ENCODE measurements at regions not wholly inside any gene's neighbourhood (a gene's known extent, or its start where the extent isn't known, plus 50 kb on each side); places are given as distances from the start of the nearest gene placed in this dataset.
"Not testable (repeated sequence)": the region's sequence is repeated elsewhere in the genome, so short reads cannot be mapped to it uniquely, and the experiment has no call there.

GRCh38 chr13:24938966-24939365 is 157.0 kb upstream of the PABPC3 start:
- no peaks in the 10 kb centered on the region for H3K4me1 ChIP-seq (ENCODE audit: insufficient read depth, low read length)
- H3K79me2 ChIP-seq (ENCODE audit: low read length), result no peaks in the 10 kb centered on the region
- no peak for DNase-seq
- H3K9me2 ChIP-seq (replicated peaks; ENCODE audit: low read length), result no peaks in the 10 kb centered on the region
- no peak overlapping the region for H3K27ac ChIP-seq (ENCODE audit: low read length)
- H2AFZ ChIP-seq (ENCODE audit: low read length), result no peak overlapping the region
- no peaks in the 10 kb centered on the region for H4K20me1 ChIP-seq (ENCODE audit: low read length)
- no peaks in the 10 kb centered on the region for H3K36me3 ChIP-seq (ENCODE audit: low read depth, low read length)
- H3K4me3 ChIP-seq (ENCODE audit: low read length), result no peak overlapping the region
- CTCF ChIA-PET, result no interaction called here
- POLR2A ChIA-PET (ENCODE audit: unreplicated experiment), result no interaction called here
- no TSS peak for BruUV-seq (replicated peaks)
- H3F3A ChIP-seq (ENCODE audit: low read length, unreplicated experiment), result no peaks in the 10 kb centered on the region
- H3K9ac ChIP-seq (ENCODE audit: low read length), result no peak overlapping the region
- intact Hi-C loops (cut with micrococcal nuclease), result no loop called here
- H3K4me2 ChIP-seq (ENCODE audit: low read length), result no peak overlapping the region
- no peaks in the 10 kb centered on the region for H3K9me3 ChIP-seq (ENCODE audit: low read length)
- TF ChIP-seq EZH2phosphoT487 (IDR thresholded peaks at IDR 0.05; ENCODE audit: borderline replicate concordance, low read length) (no peak), EZH2 (IDR thresholded peaks at IDR 0.05; ENCODE audit: low read length, unreplicated experiment) (no peak), CTCF (conservative IDR thresholded peaks at IDR 0.05; ENCODE audit: low read depth, low read length) (no peak)
- ATAC-seq, result no peak
- peaks cover 12% of the 10 kb centered on the region for H3K27me3 ChIP-seq (ENCODE audit: low read length)

GRCh38 chr13:24941023-24941713 is 154.8 kb upstream of the PABPC3 start:
- peaks cover 17% of the 10 kb centered on the region for H3K27me3 ChIP-seq (ENCODE audit: low read length)
- not testable (repeated sequence) for H3K36me3 ChIP-seq (ENCODE audit: low read depth, low read length); H3K4me3 ChIP-seq (ENCODE audit: low read length)

GRCh38 chr13:24943136-24943535 is 152.8 kb upstream of the PABPC3 start:
- peaks cover 17% of the 10 kb centered on the region for H3K27me3 ChIP-seq (ENCODE audit: low read length)

More at GRCh38 chr13:24941023-24941713, 154.8 kb upstream of the PABPC3 start:
- POLR2A ChIA-PET (ENCODE audit: unreplicated experiment); H2AFZ ChIP-seq (ENCODE audit: low read length); H3K27ac ChIP-seq (ENCODE audit: low read length); H3K4me2 ChIP-seq (ENCODE audit: low read length); ATAC-seq; H3K4me1 ChIP-seq (ENCODE audit: insufficient read depth, low read length); H3F3A ChIP-seq (ENCODE audit: low read length, unreplicated experiment); CTCF ChIA-PET; H3K9me2 ChIP-seq (replicated peaks; ENCODE audit: low read length); BruUV-seq (replicated peaks); H3K9ac ChIP-seq (ENCODE audit: low read length); H3K79me2 ChIP-seq (ENCODE audit: low read length); intact Hi-C loops (cut with micrococcal nuclease); H3K9me3 ChIP-seq (ENCODE audit: low read length); H4K20me1 ChIP-seq (ENCODE audit: low read length); DNase-seq: not testable (repeated sequence)

GRCh38 chr13:24944073-24944472 is 151.9 kb upstream of the PABPC3 start:
- H3K9me2 ChIP-seq (replicated peaks; ENCODE audit: low read length); H3K9me3 ChIP-seq (ENCODE audit: low read length); H3K4me3 ChIP-seq (ENCODE audit: low read length); H3K9ac ChIP-seq (ENCODE audit: low read length); BruUV-seq (replicated peaks); H3K36me3 ChIP-seq (ENCODE audit: low read depth, low read length); H4K20me1 ChIP-seq (ENCODE audit: low read length); H3K79me2 ChIP-seq (ENCODE audit: low read length); ATAC-seq; POLR2A ChIA-PET (ENCODE audit: unreplicated experiment); H2AFZ ChIP-seq (ENCODE audit: low read length); DNase-seq; CTCF ChIA-PET; H3K4me1 ChIP-seq (ENCODE audit: insufficient read depth, low read length); H3F3A ChIP-seq (ENCODE audit: low read length, unreplicated experiment); H3K4me2 ChIP-seq (ENCODE audit: low read length); intact Hi-C loops (cut with micrococcal nuclease); H3K27ac ChIP-seq (ENCODE audit: low read length): not testable (repeated sequence)
- H3K27me3 ChIP-seq (ENCODE audit: low read length), result peaks cover 14% of the 10 kb centered on the region; the same call in 1 of the 2 replicates

More at GRCh38 chr13:24943136-24943535, 152.8 kb upstream of the PABPC3 start:
- no TSS peak for BruUV-seq (replicated peaks)
- H3K9me3 ChIP-seq (ENCODE audit: low read length), result no peaks in the 10 kb centered on the region
- H3K4me3 ChIP-seq (ENCODE audit: low read length), result no peak overlapping the region
- ChIA-PET CTCF (no interaction called here), POLR2A (ENCODE audit: unreplicated experiment) (no interaction called here)
- H3F3A ChIP-seq (ENCODE audit: low read length, unreplicated experiment), result no peaks in the 10 kb centered on the region
- H2AFZ ChIP-seq (ENCODE audit: low read length), result no peak overlapping the region
- TF ChIP-seq EZH2phosphoT487 (IDR thresholded peaks at IDR 0.05; ENCODE audit: borderline replicate concordance, low read length) (no peak), EZH2 (IDR thresholded peaks at IDR 0.05; ENCODE audit: low read length, unreplicated experiment) (no peak), CTCF (conservative IDR thresholded peaks at IDR 0.05; ENCODE audit: low read depth, low read length) (no peak)
- no peak overlapping the region for H3K9ac ChIP-seq (ENCODE audit: low read length)
- DNase-seq (no peak), ATAC-seq (no peak)
- no peaks in the 10 kb centered on the region for H3K4me1 ChIP-seq (ENCODE audit: insufficient read depth, low read length)
- no peaks in the 10 kb centered on the region for H3K79me2 ChIP-seq (ENCODE audit: low read length)
- no peaks in the 10 kb centered on the region for H3K9me2 ChIP-seq (replicated peaks; ENCODE audit: low read length)
- no peak overlapping the region for H3K4me2 ChIP-seq (ENCODE audit: low read length)
- H4K20me1 ChIP-seq (ENCODE audit: low read length), result no peaks in the 10 kb centered on the region
- no peak overlapping the region for H3K27ac ChIP-seq (ENCODE audit: low read length)
- intact Hi-C loops (cut with micrococcal nuclease), result no loop called here
- no peaks in the 10 kb centered on the region for H3K36me3 ChIP-seq (ENCODE audit: low read depth, low read length)

DNA sequence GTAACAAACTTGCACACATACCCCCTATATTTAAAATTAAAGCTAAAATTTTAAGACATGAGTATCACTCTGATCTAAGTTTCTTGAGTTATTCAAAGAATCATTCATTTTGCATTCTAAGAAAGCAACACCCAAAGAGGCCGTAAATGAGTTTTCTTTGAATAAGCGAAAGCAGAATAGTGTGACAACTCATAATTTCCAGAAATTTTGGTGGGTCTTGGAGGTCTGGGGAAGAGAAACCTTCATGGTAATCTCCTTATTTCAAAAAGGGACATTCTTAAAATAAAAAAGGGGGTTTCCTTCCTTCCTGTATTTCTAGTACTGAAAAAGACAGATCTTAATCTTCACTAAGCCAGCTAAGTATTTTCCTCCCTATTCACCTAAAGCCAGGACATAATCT is 147.0 kb upstream of the PABPC3 start:
- H3K9ac ChIP-seq (ENCODE audit: low read length); H3K36me3 ChIP-seq (ENCODE audit: low read depth, low read length); DNase-seq; H3K9me2 ChIP-seq (replicated peaks; ENCODE audit: low read length); BruUV-seq (replicated peaks); H3F3A ChIP-seq (ENCODE audit: low read length, unreplicated experiment); H3K4me2 ChIP-seq (ENCODE audit: low read length); intact Hi-C loops (cut with micrococcal nuclease); H4K20me1 ChIP-seq (ENCODE audit: low read length); H3K4me1 ChIP-seq (ENCODE audit: insufficient read depth, low read length); H2AFZ ChIP-seq (ENCODE audit: low read length); ATAC-seq; H3K4me3 ChIP-seq (ENCODE audit: low read length); H3K27ac ChIP-seq (ENCODE audit: low read length); H3K79me2 ChIP-seq (ENCODE audit: low read length); POLR2A ChIA-PET (ENCODE audit: unreplicated experiment); CTCF ChIA-PET; H3K9me3 ChIP-seq (ENCODE audit: low read length): not testable (repeated sequence)
- H3K27me3 ChIP-seq (ENCODE audit: low read length), result peaks cover 13% of the 10 kb centered on the region; the same call in 1 of the 2 replicates

All from PC-3 (cell line).